ENCODE measurements at regions not wholly inside any gene's neighbourhood (a gene's known extent, or its start where the extent isn't known, plus 50 kb on each side); places are given as distances from the start of the nearest gene placed in this dataset.

DNA sequence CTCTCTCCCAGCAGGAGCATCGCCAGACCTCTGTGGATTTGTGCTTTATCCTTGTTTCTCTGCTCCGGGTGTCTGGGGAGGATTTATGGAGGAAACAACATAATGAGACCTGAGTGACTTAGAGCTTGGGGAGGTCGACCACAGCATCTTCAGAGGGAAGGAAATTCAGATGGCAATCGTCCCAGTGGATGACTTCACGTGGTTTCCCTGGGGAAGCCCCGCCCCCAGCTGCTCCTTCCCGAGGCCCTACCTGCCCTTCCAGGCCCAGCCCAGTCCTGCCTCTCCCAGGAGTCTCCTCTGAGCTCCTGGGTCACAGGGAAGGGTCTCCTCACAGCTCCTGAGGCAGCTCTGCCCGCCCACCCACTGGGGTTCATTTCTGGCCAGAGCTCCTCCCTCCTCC is 430.3 kb upstream of the SULF2 start:
- TF ChIP-seq MYC (IDR thresholded peaks at IDR 0.05; ENCODE audit: low read depth, low read length) (no peak), MAX (IDR thresholded peaks at IDR 0.05; ENCODE audit: low read depth, low read length) (no peak)
